Heart right ventricle (tissue), 16 donors: ENCODE measurements at regions not wholly inside any gene's neighbourhood (a gene's known extent, or its start where the extent isn't known, plus 50 kb on each side); places are given as distances from the start of the nearest gene placed in this dataset.

Source experiments
- ATAC-seq, 8 donors: fragments of 200-7000 bp; cut with Tn5 transposase; one replicate each; pipeline ENCODE4 v1.9.1; 2020; ENCODE audit warnings: mild to moderate bottlenecking in 8 of 8, moderate library complexity in 8 of 8, moderate number of reproducible peaks in 1 of 8
- DNase-seq, 2 donors: peaks; one replicate each; pipeline ENCODE4 v3.0.0-alpha.2; 2020
- H3K27ac ChIP-seq, 10 donors: fragments of 200-600 bp; sonication (generic) in 2 of 10; one replicate each; pipeline versions ENCODE4 v1.5.0 to v1.8.0; 2020 to 2022; ENCODE audit warnings: mild to moderate bottlenecking in 3 of 10
- H3K27me3 ChIP-seq, 7 donors: fragments of 200-600 bp; one replicate each; pipeline ENCODE4 v1.8.0; 2021 to 2022; ENCODE audit warnings: mild to moderate bottlenecking in 2 of 7
- H3K36me3 ChIP-seq, 9 donors: fragments of 200-600 bp; sonication (generic) in 1 of 9; one replicate each; pipeline versions ENCODE4 v1.5.0 to v1.8.0; 2020 to 2022; ENCODE audit warnings: mild to moderate bottlenecking in 2 of 9
- H3K4me1 ChIP-seq, 9 donors: fragments of 200-600 bp; sonication (generic) in 1 of 9; one replicate each; pipeline versions ENCODE4 v1.5.0 to v1.8.0; 2020 to 2022; ENCODE audit warnings: mild to moderate bottlenecking in 4 of 9
- H3K4me3 ChIP-seq, 10 donors: fragments of 200-600 bp; sonication (generic) in 2 of 10; one replicate each; pipeline versions ENCODE4 v1.5.0 to v1.8.0; 2020 to 2022; ENCODE audit warnings: mild to moderate bottlenecking in 7 of 10, moderate library complexity in 2 of 10
- H3K9me3 ChIP-seq, 11 donors: fragments of 200-600 bp in 10 of 11; sonication (generic) in 2 of 11; one replicate each; pipeline versions ENCODE4 v1.5.0 to v1.8.0; 2013 to 2022; ENCODE audit warnings: mild to moderate bottlenecking in 2 of 11, control low read depth in 1 of 11, moderate library complexity in 1 of 11
- CTCF ChIP-seq, 9 donors: fragments of 200-600 bp; sonication (generic) in 2 of 9; IDR thresholded peaks; one replicate each; pipeline versions ENCODE4 v1.5.0 to v1.8.0; 2021 to 2022; ENCODE audit warnings: antibody characterized with exemption in 9 of 9, mild to moderate bottlenecking in 5 of 9, moderate library complexity in 1 of 9
- WGBS, 2 donors: extraction: QIAGEN DNeasy Blood & Tissue Kit; methylation state at CpG; one replicate each; pipeline ENCODE4 v1.1.7; 2013; ENCODE audit warnings: inconsistent platforms in 1 of 2; 5-methylcytosine and 5-hydroxymethylcytosine counted together
- intact Hi-C, 10 donors: fragments of 100-400 bp; cut with DNase I; formaldehyde crosslinking; loops; one replicate each; pipeline versions ENCODE4 v1.11.1 to v1.14.2; 2022
- donor health status: Arrhythmogenic right ventricular cardiomyopathy.
- donor health status: ischemic (EF 13 %, LVEDD 7.1; RV severe dilation, severe dysfunction).
- donor health status: healthy with polysubstance abuse.
- donor health status: DM: no; HTN: yes; CAD: no.
- donor health status: DM: no; HTN: no; CAD: no.
- donor health status: ischemic (EF 25% LVEDD 6.9; RV normal size, moderate dysfunction).
- donor health status: ischemic (EF 25% LVEDD 5.7; RV mildly dilated, moderate dysfunction).
- donor health status: healthy.
- donor health status: DM: yes; HTN: yes; CAD: no.
- donor health status: Ischemic cardiomyopathy.
- donor health status: ischemic (EF 35%, LVEDD 5.7; RV mildly dilated, moderate dysfunction).
- donor health status: nonischemic (EF 11% LVEDD 7.7; RV severe dilation, severe dysfunction).
- donor health status: DM: yes; HTN: yes; CAD: no.
- donor health status: PGD.
- donor health status: ischemic (EF 29% LVEDD 5.4; RV normal size, mild dysfunction).
- donor health status: nonischemic (EF 23%, LVEDD 6.1; RV moderate dilation, normal function).

GRCh38 chr14:83994020-83994419 lies 1535.9 kb upstream of the FLRT2 start:
- Histone ChIP-seq H3K9me3 (no peaks in the 10 kb centered on the region), H3K4me1 (no peaks in the 10 kb centered on the region), H3K27ac (no peak overlapping the region), H3K36me3 (no peaks in the 10 kb centered on the region), H3K4me3 (no peak overlapping the region), H3K27me3 (no peaks in the 10 kb centered on the region)
- no peak for TF ChIP-seq CTCF (IDR thresholded peaks at IDR 0.05)
- DNase-seq = no peak
- intact Hi-C loops = no loop called here
- no peak for ATAC-seq
- WGBS, 2 donors = 86 to 91% methylated on average over 2 of the region's 2 CpGs

- Histone ChIP-seq H3K27ac (no peak overlapping the region), H3K4me1 (peaks cover 0 to 2% (median 0%) of the 10 kb centered on the region in 9 donors), H3K36me3 (no peaks in the 10 kb centered on the region), H3K4me3 (no peak overlapping the region), H3K9me3 (peaks cover 0 to 3% (median 0%) of the 10 kb centered on the region in 11 donors), H3K27me3 (no peaks in the 10 kb centered on the region)
- ATAC-seq (no peak), DNase-seq (no peak)
- WGBS, 2 donors = 95 to 97% methylated on average over 3 of the region's 3 CpGs
- TF ChIP-seq CTCF (IDR thresholded peaks at IDR 0.05) = no peak
- intact Hi-C loops = loop anchor here in 3 of 10 donors (10.0 kb wide), 1 partner anchor 1534 kb away; the partner anchor contains the start of gene FLRT2 (in 3 of the 3)
Measured at GRCh38 chr14:84001023-84001422, 1528.9 kb upstream of the FLRT2 start.

- TF ChIP-seq CTCF (IDR thresholded peaks at IDR 0.05) = no peak
- Histone ChIP-seq H3K36me3 (no peaks in the 10 kb centered on the region), H3K27me3 (no peaks in the 10 kb centered on the region), H3K27ac (no peak overlapping the region), H3K4me1 (peaks cover 0 to 12% (median 6%) of the 10 kb centered on the region in 9 donors), H3K9me3 (peaks cover 0 to 3% (median 0%) of the 10 kb centered on the region in 11 donors), H3K4me3 (no peak overlapping the region)
- intact Hi-C loops = loop anchor here in 3 of 10 donors (10.0 kb wide), 1 partner anchor 1531 kb away; the partner anchor contains the start of gene FLRT2 (in 3 of the 3)
- no peak for ATAC-seq
- DNase-seq = no peak
Measured at GRCh38 chr14:84003346-84003745, 1526.6 kb upstream of the FLRT2 start.

GRCh38 chr14:84006643-84007155 lies 1523.2 kb upstream of the FLRT2 start:
- Histone ChIP-seq H3K4me3 (no peak overlapping the region), H3K27me3 (no peaks in the 10 kb centered on the region), H3K9me3 (no peaks in the 10 kb centered on the region), H3K36me3 (no peaks in the 10 kb centered on the region), H3K27ac (no peak overlapping the region), H3K4me1 (peaks cover 0 to 12% (median 6%) of the 10 kb centered on the region in 9 donors)
- 25 to 36% methylated on average over 3 of the region's 3 CpGs for WGBS, 2 donors
- peak in 7 of 9 donors; percentile 18 to 54 (median 37) for TF ChIP-seq CTCF (IDR thresholded peaks at IDR 0.05)
- ATAC-seq (peak in 7 of 8 donors; percentile 46 to 82 (median 63)), DNase-seq (peak in 1 of 2 donors; percentile 36)
- intact Hi-C loops = loop anchor here in 3 of 10 donors (10.0 kb wide), 1 partner anchor 1528 kb away; the partner anchor contains the start of gene FLRT2 (in 3 of the 3)
